ENCODE measurements at regions not wholly inside any gene's neighbourhood (a gene's known extent, or its start where the extent isn't known, plus 50 kb on each side); places are given as distances from the start of the nearest gene placed in this dataset.

DNA sequence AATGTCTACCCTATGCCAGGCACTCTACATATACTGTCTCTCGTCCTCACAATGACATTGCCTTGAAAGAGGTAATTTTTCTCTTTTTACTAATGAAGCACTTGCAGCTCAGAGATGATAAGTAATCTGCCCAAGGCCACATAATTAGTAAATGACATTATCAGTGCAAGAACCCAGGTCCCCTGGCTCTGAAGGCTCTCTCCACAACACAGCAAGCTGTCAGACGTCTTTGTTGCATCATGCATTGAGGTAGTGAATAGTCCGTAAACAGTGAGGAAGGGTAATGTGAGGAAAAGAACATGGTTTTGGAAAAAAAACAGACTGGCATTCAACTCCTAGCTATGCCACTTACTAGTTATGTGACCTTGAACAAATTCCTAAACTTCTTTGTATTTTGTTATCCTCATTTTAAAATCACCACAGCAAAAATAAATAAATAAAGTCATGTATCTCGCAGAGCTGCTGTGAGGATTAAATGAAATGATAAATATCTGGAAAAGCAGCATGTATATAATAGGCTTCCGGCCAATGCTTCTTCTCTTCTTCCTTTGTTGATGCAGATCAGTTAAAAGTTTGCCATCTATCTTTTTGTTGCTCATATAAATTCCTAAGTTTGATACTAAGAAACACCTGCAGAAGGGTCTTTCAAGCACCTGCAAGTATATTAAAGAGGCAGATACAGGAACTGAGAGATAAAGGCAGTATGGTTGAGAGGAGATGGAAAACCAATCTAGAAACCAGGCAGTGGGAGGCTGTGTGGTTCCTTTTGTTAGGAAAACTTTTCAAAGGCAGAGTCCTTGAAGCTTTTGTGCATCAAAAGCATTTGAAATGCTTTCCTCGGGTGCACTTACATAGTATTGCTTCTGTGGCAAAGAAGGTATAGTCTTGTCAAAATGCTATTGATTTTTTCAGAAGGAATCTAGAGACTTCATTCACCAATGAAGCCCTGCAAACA lies 82.8 kb downstream of the BTG1 start:
- Histone ChIP-seq H3K4me3 (ENCODE audit: low read depth in 1 of 3, low read length in 3 of 3) (no peak overlapping the region), H3K27ac (ENCODE audit: low read depth in 1 of 2, low read length in 2 of 2) (no peak overlapping the region), H3K4me1 (ENCODE audit: control insufficient read depth in 4 of 4, insufficient read depth in 4 of 4, low read length in 3 of 4) (peaks cover 5 to 23% (median 21%) of the 10 kb centered on the region in 4 donors), H3K27me3 (ENCODE audit: control insufficient read depth in 4 of 4, insufficient read depth in 4 of 4, low read length in 3 of 4) (no peaks in the 10 kb centered on the region), H3K36me3 (ENCODE audit: control insufficient read depth in 4 of 4, insufficient read depth in 3 of 4, low read depth in 1 of 4, low read length in 3 of 4) (no peaks in the 10 kb centered on the region), H3K9ac (ENCODE audit: low read depth in 1 of 2, low read length in 2 of 2) (no peak overlapping the region), H3K9me3 (ENCODE audit: control insufficient read depth in 4 of 4, low read length in 3 of 4) (no peaks in the 10 kb centered on the region)
- TF ChIP-seq, protein P1, sequence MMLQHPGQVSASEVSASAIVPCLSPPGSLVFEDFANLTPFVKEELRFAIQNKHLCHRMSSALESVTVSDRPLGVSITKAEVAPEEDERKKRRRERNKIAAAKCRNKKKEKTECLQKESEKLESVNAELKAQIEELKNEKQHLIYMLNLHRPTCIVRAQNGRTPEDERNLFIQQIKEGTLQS (IDR thresholded peaks at IDR 0.05), result no peak
- TF ChIP-seq FOXA2 (IDR thresholded peaks at IDR 0.05) (no peak), RXRA (IDR thresholded peaks at IDR 0.05) (no peak), GABPA (IDR thresholded peaks at IDR 0.05 in 1 of 2, conservative IDR thresholded peaks at IDR 0.05 in 1 of 2) (no peak), EGR1 (IDR thresholded peaks at IDR 0.05; ENCODE audit: low read depth in 2 of 2) (no peak), HNF4G (IDR thresholded peaks at IDR 0.05) (no peak), YY1 (IDR thresholded peaks at IDR 0.05) (no peak), NR2F2 (IDR thresholded peaks at IDR 0.05) (no peak), RAD21 (IDR thresholded peaks at IDR 0.05) (no peak), HNF4A (conservative IDR thresholded peaks at IDR 0.05) (no peak), JUND (IDR thresholded peaks at IDR 0.05) (no peak)
- TF ChIP-seq, protein P2, sequence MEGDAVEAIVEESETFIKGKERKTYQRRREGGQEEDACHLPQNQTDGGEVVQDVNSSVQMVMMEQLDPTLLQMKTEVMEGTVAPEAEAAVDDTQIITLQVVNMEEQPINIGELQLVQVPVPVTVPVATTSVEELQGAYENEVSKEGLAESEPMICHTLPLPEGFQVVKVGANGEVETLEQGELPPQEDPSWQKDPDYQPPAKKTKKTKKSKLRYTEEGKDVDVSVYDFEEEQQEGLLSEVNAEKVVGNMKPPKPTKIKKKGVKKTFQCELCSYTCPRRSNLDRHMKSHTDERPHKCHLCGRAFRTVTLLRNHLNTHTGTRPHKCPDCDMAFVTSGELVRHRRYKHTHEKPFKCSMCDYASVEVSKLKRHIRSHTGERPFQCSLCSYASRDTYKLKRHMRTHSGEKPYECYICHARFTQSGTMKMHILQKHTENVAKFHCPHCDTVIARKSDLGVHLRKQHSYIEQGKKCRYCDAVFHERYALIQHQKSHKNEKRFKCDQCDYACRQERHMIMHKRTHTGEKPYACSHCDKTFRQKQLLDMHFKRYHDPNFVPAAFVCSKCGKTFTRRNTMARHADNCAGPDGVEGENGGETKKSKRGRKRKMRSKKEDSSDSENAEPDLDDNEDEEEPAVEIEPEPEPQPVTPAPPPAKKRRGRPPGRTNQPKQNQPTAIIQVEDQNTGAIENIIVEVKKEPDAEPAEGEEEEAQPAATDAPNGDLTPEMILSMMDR (IDR thresholded peaks at IDR 0.05; ENCODE audit: low read depth, low read length, missing input control), result no peak
- TF ChIP-seq, protein P3, sequence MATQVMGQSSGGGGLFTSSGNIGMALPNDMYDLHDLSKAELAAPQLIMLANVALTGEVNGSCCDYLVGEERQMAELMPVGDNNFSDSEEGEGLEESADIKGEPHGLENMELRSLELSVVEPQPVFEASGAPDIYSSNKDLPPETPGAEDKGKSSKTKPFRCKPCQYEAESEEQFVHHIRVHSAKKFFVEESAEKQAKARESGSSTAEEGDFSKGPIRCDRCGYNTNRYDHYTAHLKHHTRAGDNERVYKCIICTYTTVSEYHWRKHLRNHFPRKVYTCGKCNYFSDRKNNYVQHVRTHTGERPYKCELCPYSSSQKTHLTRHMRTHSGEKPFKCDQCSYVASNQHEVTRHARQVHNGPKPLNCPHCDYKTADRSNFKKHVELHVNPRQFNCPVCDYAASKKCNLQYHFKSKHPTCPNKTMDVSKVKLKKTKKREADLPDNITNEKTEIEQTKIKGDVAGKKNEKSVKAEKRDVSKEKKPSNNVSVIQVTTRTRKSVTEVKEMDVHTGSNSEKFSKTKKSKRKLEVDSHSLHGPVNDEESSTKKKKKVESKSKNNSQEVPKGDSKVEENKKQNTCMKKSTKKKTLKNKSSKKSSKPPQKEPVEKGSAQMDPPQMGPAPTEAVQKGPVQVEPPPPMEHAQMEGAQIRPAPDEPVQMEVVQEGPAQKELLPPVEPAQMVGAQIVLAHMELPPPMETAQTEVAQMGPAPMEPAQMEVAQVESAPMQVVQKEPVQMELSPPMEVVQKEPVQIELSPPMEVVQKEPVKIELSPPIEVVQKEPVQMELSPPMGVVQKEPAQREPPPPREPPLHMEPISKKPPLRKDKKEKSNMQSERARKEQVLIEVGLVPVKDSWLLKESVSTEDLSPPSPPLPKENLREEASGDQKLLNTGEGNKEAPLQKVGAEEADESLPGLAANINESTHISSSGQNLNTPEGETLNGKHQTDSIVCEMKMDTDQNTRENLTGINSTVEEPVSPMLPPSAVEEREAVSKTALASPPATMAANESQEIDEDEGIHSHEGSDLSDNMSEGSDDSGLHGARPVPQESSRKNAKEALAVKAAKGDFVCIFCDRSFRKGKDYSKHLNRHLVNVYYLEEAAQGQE (IDR thresholded peaks at IDR 0.05), result no peak
- TF ChIP-seq, protein P4, sequence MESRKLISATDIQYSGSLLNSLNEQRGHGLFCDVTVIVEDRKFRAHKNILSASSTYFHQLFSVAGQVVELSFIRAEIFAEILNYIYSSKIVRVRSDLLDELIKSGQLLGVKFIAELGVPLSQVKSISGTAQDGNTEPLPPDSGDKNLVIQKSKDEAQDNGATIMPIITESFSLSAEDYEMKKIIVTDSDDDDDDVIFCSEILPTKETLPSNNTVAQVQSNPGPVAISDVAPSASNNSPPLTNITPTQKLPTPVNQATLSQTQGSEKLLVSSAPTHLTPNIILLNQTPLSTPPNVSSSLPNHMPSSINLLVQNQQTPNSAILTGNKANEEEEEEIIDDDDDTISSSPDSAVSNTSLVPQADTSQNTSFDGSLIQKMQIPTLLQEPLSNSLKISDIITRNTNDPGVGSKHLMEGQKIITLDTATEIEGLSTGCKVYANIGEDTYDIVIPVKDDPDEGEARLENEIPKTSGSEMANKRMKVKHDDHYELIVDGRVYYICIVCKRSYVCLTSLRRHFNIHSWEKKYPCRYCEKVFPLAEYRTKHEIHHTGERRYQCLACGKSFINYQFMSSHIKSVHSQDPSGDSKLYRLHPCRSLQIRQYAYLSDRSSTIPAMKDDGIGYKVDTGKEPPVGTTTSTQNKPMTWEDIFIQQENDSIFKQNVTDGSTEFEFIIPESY (IDR thresholded peaks at IDR 0.05), result no peak
- 78% methylated on average over 6 of the region's 6 CpGs for WGBS
- no peak for DNase-seq (ENCODE audit: low spot score)

DNA sequence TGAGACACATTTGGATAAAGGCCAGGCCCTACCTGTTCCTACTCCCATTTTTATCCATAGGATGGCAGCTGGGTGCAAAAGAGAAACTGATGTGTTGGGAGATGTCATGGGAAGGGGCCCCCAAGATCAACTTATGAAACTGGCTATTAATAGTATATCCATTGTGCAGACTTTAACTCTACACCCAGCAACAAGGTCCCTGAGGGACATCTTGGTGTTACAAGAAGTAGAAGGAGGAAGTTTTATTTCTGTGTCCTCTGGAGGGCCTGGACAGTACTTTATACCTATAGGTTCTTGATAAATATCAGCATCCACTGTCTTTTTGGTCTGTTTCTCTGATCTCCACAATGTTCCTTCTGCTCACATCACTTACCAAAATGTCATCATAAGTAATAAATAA lies 84.6 kb downstream of the BTG1 start:
- no peak for TF ChIP-seq SP1 (IDR thresholded peaks at IDR 0.05)
- TF ChIP-seq FOXA2 (IDR thresholded peaks at IDR 0.05), result no peak
- no peak for TF ChIP-seq JUND (IDR thresholded peaks at IDR 0.05)
- TF ChIP-seq, protein P1 (IDR thresholded peaks at IDR 0.05), result no peak
- no peak for TF ChIP-seq GABPA (IDR thresholded peaks at IDR 0.05 in 1 of 2, conservative IDR thresholded peaks at IDR 0.05 in 1 of 2)
- TF ChIP-seq RAD21 (IDR thresholded peaks at IDR 0.05), result no peak
- no peaks in the 10 kb centered on the region for H3K9me3 ChIP-seq (ENCODE audit: control insufficient read depth in 4 of 4, low read length in 3 of 4)

More for the DNA sequence above, 84.6 kb downstream of the BTG1 start:
- H3K9ac ChIP-seq (ENCODE audit: low read depth in 1 of 2, low read length in 2 of 2), result no peak overlapping the region
- H3K4me3 ChIP-seq (ENCODE audit: low read depth in 1 of 3, low read length in 3 of 3), result no peak overlapping the region
- H3K27ac ChIP-seq (ENCODE audit: low read depth in 1 of 2, low read length in 2 of 2), result no peak overlapping the region
- no peak for DNase-seq (ENCODE audit: low spot score)
- H3K36me3 ChIP-seq (ENCODE audit: control insufficient read depth in 4 of 4, insufficient read depth in 3 of 4, low read depth in 1 of 4, low read length in 3 of 4), result no peaks in the 10 kb centered on the region
- H3K27me3 ChIP-seq (ENCODE audit: control insufficient read depth in 4 of 4, insufficient read depth in 4 of 4, low read length in 3 of 4), result no peaks in the 10 kb centered on the region
- peaks cover 5 to 21% (median 19%) of the 10 kb centered on the region in 4 donors for H3K4me1 ChIP-seq (ENCODE audit: control insufficient read depth in 4 of 4, insufficient read depth in 4 of 4, low read length in 3 of 4)

All from liver (tissue), 8 donors.